H9 (cell line): ENCODE measurements at regions not wholly inside any gene's neighbourhood (a gene's known extent, or its start where the extent isn't known, plus 50 kb on each side); places are given as distances from the start of the nearest gene placed in this dataset.

Experiments
- DNase-seq: peaks from one replicate; pipeline ENCODE4 v3.0.0-alpha.2; 2017
- H2AFZ ChIP-seq: one replicate; pipeline ENCODE4 v1.6.1; 2013; ENCODE audit warnings: mild to moderate bottlenecking, low read length, control low read depth, moderate library complexity
- H2AK5ac ChIP-seq: 2 replicates; pipeline ENCODE4 v1.6.1; 2013; ENCODE audit warnings: low read length, control low read depth, mixed read lengths; ENCODE audit not compliant: insufficient read length
- H2BK120ac ChIP-seq: one replicate; pipeline ENCODE4 v1.6.1; 2013; ENCODE audit warnings: low read depth, mild to moderate bottlenecking, low read length, control low read depth, inconsistent platforms; ENCODE audit not compliant: poor library complexity, severe bottlenecking
- H2BK12ac ChIP-seq: 2 replicates; pipeline ENCODE4 v1.6.1; 2013; ENCODE audit warnings: low read length, control low read depth, mixed read lengths, low read depth; ENCODE audit not compliant: insufficient read length
- H2BK15ac ChIP-seq: 2 replicates; pipeline ENCODE4 v1.6.1; 2013; ENCODE audit warnings: low read depth, low read length, control low read depth
- H2BK20ac ChIP-seq: one replicate; pipeline ENCODE4 v1.6.1; 2013; ENCODE audit warnings: low read depth, mild to moderate bottlenecking, low read length, control low read depth, inconsistent platforms; ENCODE audit not compliant: poor library complexity, severe bottlenecking
- H2BK5ac ChIP-seq: 2 replicates; pipeline ENCODE4 v1.6.1; 2013; ENCODE audit warnings: low read length, control low read depth, mixed read lengths; ENCODE audit not compliant: insufficient read length
- H3K14ac ChIP-seq: 2 replicates; pipeline ENCODE4 v1.6.1; 2013; ENCODE audit warnings: low read length, control low read depth; ENCODE audit not compliant: insufficient read depth
- H3K18ac ChIP-seq: 2 replicates; pipeline ENCODE4 v1.6.1; 2013; ENCODE audit warnings: low read depth, mild to moderate bottlenecking, mixed read lengths, low read length, control low read depth; ENCODE audit not compliant: insufficient read length
- H3K23ac ChIP-seq: 2 replicates; pipeline ENCODE4 v1.6.1; 2013; ENCODE audit warnings: low read length, control low read depth, mixed read lengths, low read depth; ENCODE audit not compliant: insufficient read length
- H3K23me2 ChIP-seq: 2 replicates; pipeline ENCODE4 v1.6.1; 2013; ENCODE audit warnings: low read depth, mild to moderate bottlenecking, mixed read lengths, low read length, control low read depth; ENCODE audit not compliant: insufficient read length, poor library complexity, severe bottlenecking
- H3K27ac ChIP-seq: 2 replicates; pipeline ENCODE4 v1.5.1; 2013; ENCODE audit warnings: low read length, control low read depth, mixed read lengths, low read depth; ENCODE audit not compliant: insufficient read length
- H3K27me3 ChIP-seq: 2 replicates; pipeline ENCODE4 v1.6.1; 2013; ENCODE audit warnings: low read length, control low read depth, inconsistent platforms; ENCODE audit not compliant: insufficient read depth
- H3K4ac ChIP-seq: 2 replicates; pipeline ENCODE4 v1.6.1; 2013; ENCODE audit warnings: low read depth, mild to moderate bottlenecking, control low read depth, inconsistent platforms, low read length, moderate library complexity
- H3K4me1 ChIP-seq: 2 replicates; pipeline ENCODE4 v1.6.1; 2013; ENCODE audit warnings: low read length, control low read depth, inconsistent platforms; ENCODE audit not compliant: insufficient read depth
- H3K4me2 ChIP-seq: 2 replicates; pipeline ENCODE4 v1.6.1; 2013; ENCODE audit warnings: low read length, control low read depth, mixed read lengths; ENCODE audit not compliant: insufficient read length, insufficient read depth
- H3K56ac ChIP-seq: 2 replicates; pipeline ENCODE4 v1.6.1; 2013; ENCODE audit warnings: low read depth, mild to moderate bottlenecking, mixed read lengths, low read length, control low read depth; ENCODE audit not compliant: insufficient read length
- H3K79me1 ChIP-seq: 2 replicates; pipeline ENCODE4 v1.6.1; 2013; ENCODE audit warnings: low read depth, mild to moderate bottlenecking, moderate library complexity, low read length, control low read depth, inconsistent platforms; ENCODE audit not compliant: insufficient read depth, poor library complexity, severe bottlenecking
- H3K79me2 ChIP-seq: 2 replicates; pipeline ENCODE4 v1.6.1; 2013; ENCODE audit warnings: low read length, control low read depth, inconsistent platforms; ENCODE audit not compliant: insufficient read depth
- H3K9ac ChIP-seq: 2 replicates; pipeline ENCODE4 v1.6.1; 2013; ENCODE audit warnings: low read length, control low read depth, mixed read lengths; ENCODE audit not compliant: insufficient read length; ENCODE audit errors: extremely low read depth
- H3K9me3 ChIP-seq: one replicate; pipeline ENCODE4 v1.6.1; 2013; ENCODE audit warnings: low read depth, low read length, inconsistent platforms; ENCODE audit not compliant: control insufficient read depth
- H3T11ph ChIP-seq: one replicate; pipeline ENCODE4 v1.6.1; 2013; ENCODE audit warnings: mild to moderate bottlenecking, low read length, control low read depth, inconsistent platforms
- H4K20me1 ChIP-seq: one replicate; pipeline ENCODE4 v1.6.1; 2013; ENCODE audit not compliant: control insufficient read depth, insufficient read length, insufficient read depth
- H4K5ac ChIP-seq: 2 replicates; pipeline ENCODE4 v1.6.1; 2013; ENCODE audit warnings: low read depth, mild to moderate bottlenecking, mixed read lengths, low read length, control low read depth; ENCODE audit not compliant: insufficient read length
- H4K8ac ChIP-seq: replicated peaks from 2 replicates; pipeline ENCODE4 v1.6.1; 2013; ENCODE audit warnings: low read length, control low read depth, mixed read lengths, low read depth; ENCODE audit not compliant: insufficient read length
- H4K91ac ChIP-seq: 2 replicates; pipeline ENCODE4 v1.6.1; 2013; ENCODE audit warnings: low read depth, mild to moderate bottlenecking, moderate library complexity, mixed read lengths, low read length, control low read depth; ENCODE audit not compliant: insufficient read length
- H3K27ac Mint-ChIP-seq, 3 experiments: 2 replicates in 2 of 3; 3 replicates in 1 of 3; pipeline ENCODE4 v1.8.0; 2020 to 2021; ENCODE audit warnings: mixed read lengths in 3 of 3, mild to moderate bottlenecking in 1 of 3, moderate library complexity in 1 of 3
- H3K27me3 Mint-ChIP-seq: 2 replicates; pipeline ENCODE4 v1.8.0; 2021; ENCODE audit warnings: low read depth, mild to moderate bottlenecking, moderate library complexity, mixed read lengths
- H3K36me3 Mint-ChIP-seq, 3 experiments: 2 replicates in 2 of 3; 3 replicates in 1 of 3; pipeline ENCODE4 v1.8.0; 2020 to 2021; ENCODE audit warnings: low read depth in 3 of 3, mixed read lengths in 3 of 3; ENCODE audit not compliant: insufficient read depth in 1 of 3
- H3K4me1 Mint-ChIP-seq, 2 experiments: 2 replicates each; pipeline ENCODE4 v1.8.0; 2020; ENCODE audit warnings: mixed read lengths in 2 of 2
- H3K4me3 Mint-ChIP-seq, 2 experiments: 2 replicates in 1 of 2; 3 replicates in 1 of 2; pipeline ENCODE4 v1.8.0; 2020 to 2021; ENCODE audit warnings: mild to moderate bottlenecking in 2 of 2, mixed read lengths in 2 of 2, moderate library complexity in 1 of 2
- H3K9me3 Mint-ChIP-seq, 2 experiments: 2 replicates in 1 of 2; 3 replicates in 1 of 2; pipeline ENCODE4 v1.8.0; 2020; ENCODE audit warnings: mild to moderate bottlenecking in 2 of 2, mixed read lengths in 2 of 2, moderate library complexity in 1 of 2
- CTCF ChIP-seq: fragments of 200-600 bp; sonication (generic); conservative IDR thresholded peaks from 3 replicates; pipeline ENCODE4 v1.8.0; 2021; ENCODE audit warnings: antibody characterized with exemption, mild to moderate bottlenecking
- WGBS: extraction: QIAGEN DNeasy Blood & Tissue Kit; methylation state at CpG from one replicate; pipeline ENCODE4 v1.1.7; 2013; ENCODE audit warnings: missing lambda C conversion rate, low lambda C conversion rate, mixed read lengths; ENCODE audit not compliant: insufficient read length; ENCODE audit errors: extremely low coverage; 5-methylcytosine and 5-hydroxymethylcytosine counted together

GRCh38 chr4:93891244-93891643, 62.7 kb downstream of the ATOH1 start:
- Histone ChIP-seq H3K4ac (no peak overlapping the region), H4K8ac (no peak overlapping the region), H2BK15ac (no peak overlapping the region), H3K9ac (no peak overlapping the region), H3K4me2 (no peak overlapping the region), H3K27ac (no peak overlapping the region), H2BK20ac (no peak overlapping the region), H3K23ac (no peak overlapping the region), H2BK5ac (no peak overlapping the region), H3K79me1 (no peaks in the 10 kb centered on the region), H2AFZ (no peak overlapping the region), H3T11ph (no peak overlapping the region), H3K18ac (no peak overlapping the region), H4K91ac (no peak overlapping the region), H3K14ac (no peak overlapping the region), H3K4me1 (no peaks in the 10 kb centered on the region), H3K23me2 (no peaks in the 10 kb centered on the region), H3K27me3 (no peaks in the 10 kb centered on the region), H2BK120ac (no peak overlapping the region), H3K9me3 (no peaks in the 10 kb centered on the region), H3K79me2 (no peaks in the 10 kb centered on the region), H4K5ac (no peak overlapping the region), H2AK5ac (no peak overlapping the region), H2BK12ac (no peak overlapping the region), H3K56ac (no peak overlapping the region), H4K20me1 (no peaks in the 10 kb centered on the region)
- DNase-seq, result no peak
- WGBS, result no CpG with 5 or more reads among the region's 2 CpGs
- Mint-ChIP-seq H3K4me1 (no peaks in the 10 kb centered on the region), H3K27ac (no peak overlapping the region), H3K27me3 (no peaks in the 10 kb centered on the region), H3K9me3 (no peaks in the 10 kb centered on the region), H3K4me3 (no peak overlapping the region), H3K36me3 (no peaks in the 10 kb centered on the region)
- no peak for TF ChIP-seq CTCF
